ENCODE measurements at regions not wholly inside any gene's neighbourhood (a gene's known extent, or its start where the extent isn't known, plus 50 kb on each side); places are given as distances from the start of the nearest gene placed in this dataset.

GRCh38 chrX:122850326-122850725, 333.8 kb upstream of the GRIA3 start:
- H3K4me3 ChIP-seq (ENCODE audit: low read depth, low read length): no peak overlapping the region
- no peak for TF ChIP-seq MAX (IDR thresholded peaks at IDR 0.05; ENCODE audit: low read depth, low read length)
- TF ChIP-seq CTCF (IDR thresholded peaks at IDR 0.05; ENCODE audit: low read depth, low read length): no peak
- TF ChIP-seq POLR2A (IDR thresholded peaks at IDR 0.05; ENCODE audit: extremely low read depth, insufficient read length): no peak
- TF ChIP-seq MYC (IDR thresholded peaks at IDR 0.05; ENCODE audit: low read depth, low read length): no peak
- no peak for DNase-seq (ENCODE audit: low read depth)

- H3K4me3 ChIP-seq (ENCODE audit: low read depth, low read length): no peak overlapping the region
- no peak for DNase-seq (ENCODE audit: low read depth)
- no peak for TF ChIP-seq CTCF (IDR thresholded peaks at IDR 0.05; ENCODE audit: low read depth, low read length)
- no peak for TF ChIP-seq POLR2A (IDR thresholded peaks at IDR 0.05; ENCODE audit: extremely low read depth, insufficient read length)
- no peak for TF ChIP-seq MAX (IDR thresholded peaks at IDR 0.05; ENCODE audit: low read depth, low read length)
- no peak for TF ChIP-seq MYC (IDR thresholded peaks at IDR 0.05; ENCODE audit: low read depth, low read length)
These were observed 327.9 kb upstream of the GRIA3 start for GRCh38 chrX:122856205-122856604.

GRCh38 chrX:122857734-122858133, 326.3 kb upstream of the GRIA3 start:
- no peak overlapping the region for H3K4me3 ChIP-seq (ENCODE audit: low read depth, low read length)
- no peak for DNase-seq (ENCODE audit: low read depth)
- TF ChIP-seq CTCF (IDR thresholded peaks at IDR 0.05; ENCODE audit: low read depth, low read length): no peak
- no peak for TF ChIP-seq MAX (IDR thresholded peaks at IDR 0.05; ENCODE audit: low read depth, low read length)
- TF ChIP-seq POLR2A (IDR thresholded peaks at IDR 0.05; ENCODE audit: extremely low read depth, insufficient read length): no peak

- DNase-seq (ENCODE audit: low read depth): no peak
- no peak overlapping the region for H3K4me3 ChIP-seq (ENCODE audit: low read depth, low read length)
- TF ChIP-seq CTCF (IDR thresholded peaks at IDR 0.05; ENCODE audit: low read depth, low read length) (no peak), MAX (IDR thresholded peaks at IDR 0.05; ENCODE audit: low read depth, low read length) (no peak), POLR2A (IDR thresholded peaks at IDR 0.05; ENCODE audit: extremely low read depth, insufficient read length) (no peak), MYC (IDR thresholded peaks at IDR 0.05; ENCODE audit: low read depth, low read length) (no peak)
These were observed 321.0 kb upstream of the GRIA3 start for GRCh38 chrX:122863067-122863466.

- H3K4me3 ChIP-seq (ENCODE audit: low read depth, low read length): no peak overlapping the region
- TF ChIP-seq POLR2A (IDR thresholded peaks at IDR 0.05; ENCODE audit: extremely low read depth, insufficient read length) (no peak), MAX (IDR thresholded peaks at IDR 0.05; ENCODE audit: low read depth, low read length) (no peak), MYC (IDR thresholded peaks at IDR 0.05; ENCODE audit: low read depth, low read length) (no peak), CTCF (IDR thresholded peaks at IDR 0.05; ENCODE audit: low read depth, low read length) (no peak)
- peak; percentile 5 for DNase-seq (ENCODE audit: low read depth)
These were observed 317.5 kb upstream of the GRIA3 start for GRCh38 chrX:122866532-122866931.

GRCh38 chrX:122868631-122869030, 315.4 kb upstream of the GRIA3 start:
- H3K4me3 ChIP-seq (ENCODE audit: low read depth, low read length): no peak overlapping the region
- TF ChIP-seq POLR2A (IDR thresholded peaks at IDR 0.05; ENCODE audit: extremely low read depth, insufficient read length) (no peak), CTCF (IDR thresholded peaks at IDR 0.05; ENCODE audit: low read depth, low read length) (no peak)
- DNase-seq (ENCODE audit: low read depth): no peak

All from NB4 (cell line).